ENCODE measurements at regions not wholly inside any gene's neighbourhood (a gene's known extent, or its start where the extent isn't known, plus 50 kb on each side); places are given as distances from the start of the nearest gene placed in this dataset.
A peak's percentile ranks its signal among the peaks of the same experiment; 100 is the strongest.

DNA sequence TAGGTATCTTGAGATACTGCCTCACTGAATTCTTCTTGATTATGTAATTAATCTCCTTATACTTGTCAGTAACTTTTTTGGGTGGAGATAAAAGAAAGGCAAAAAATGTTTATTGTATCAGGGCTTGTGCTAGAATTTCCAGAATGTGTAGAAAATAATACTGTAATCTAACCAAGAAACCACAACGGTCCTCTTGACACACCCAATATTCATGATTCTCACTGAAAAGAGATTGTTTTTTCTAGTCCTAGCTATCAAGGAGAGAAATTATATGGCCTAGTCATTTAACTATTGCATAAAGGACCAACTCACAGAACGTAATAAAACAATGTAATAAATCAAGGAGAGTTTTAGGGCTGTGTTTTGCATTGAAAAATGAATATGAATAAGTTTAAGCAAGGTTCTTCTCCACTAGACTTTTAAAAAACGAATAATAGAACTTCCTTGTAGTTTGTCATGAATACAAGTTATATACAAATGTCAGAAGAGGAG is 80.0 kb upstream of the STEAP4 start:
- intact Hi-C loops (cut with DNase I), result no loop called here
- DNase-seq, result no peak

DNA sequence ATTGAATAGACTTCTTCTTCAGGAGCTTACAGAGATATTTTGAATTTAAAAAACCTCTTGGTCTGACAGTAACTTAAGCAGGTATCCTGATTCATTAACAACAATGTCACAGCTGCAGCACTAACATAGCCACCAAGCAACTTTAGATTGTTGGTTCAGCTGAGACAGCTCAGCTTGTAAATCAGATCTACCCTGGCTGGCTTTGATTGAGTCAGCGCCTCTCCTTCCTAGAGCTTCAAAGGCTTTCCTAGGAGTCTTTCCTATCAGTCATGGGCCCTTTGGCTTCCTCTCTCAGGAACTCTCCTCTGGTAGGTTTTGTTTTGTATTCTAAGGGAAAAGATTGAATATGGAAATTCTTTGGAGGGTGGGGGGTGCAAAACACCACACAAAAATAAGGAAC is 70.7 kb upstream of the STEAP4 start:
- intact Hi-C loops (cut with DNase I), result no loop called here
- DNase-seq, result no peak

- intact Hi-C loops (cut with DNase I), result no loop called here
- DNase-seq, result no peak
These were observed 62.0 kb upstream of the STEAP4 start for GRCh38 chr7:88368686-88369085.

DNA sequence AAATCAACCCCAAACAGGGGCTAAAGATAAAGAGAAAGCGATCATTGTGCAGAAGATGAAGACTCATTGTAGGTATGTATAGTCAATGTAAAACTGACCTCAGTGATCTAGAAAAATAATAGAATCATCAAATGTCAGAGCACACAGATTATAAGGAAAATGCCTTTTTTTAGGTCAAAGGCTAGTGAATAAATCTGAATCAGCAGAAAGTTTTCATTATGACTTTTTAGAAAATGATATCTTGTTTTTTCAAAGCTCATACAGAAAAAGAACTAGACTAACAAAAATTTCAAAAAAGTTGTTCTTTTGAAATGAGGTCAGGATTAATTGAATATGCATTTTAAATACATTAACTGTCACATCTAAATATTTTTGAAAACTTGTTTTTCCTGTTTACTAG is 60.2 kb upstream of the STEAP4 start:
- intact Hi-C loops (cut with DNase I), result no loop called here
- no peak for DNase-seq

GRCh38 chr7:88363869-88364268 is 57.2 kb upstream of the STEAP4 start:
- DNase-seq, result no peak
- intact Hi-C loops (cut with DNase I), result no loop called here

- no peak for DNase-seq
- intact Hi-C loops (cut with DNase I), result no loop called here
These were observed 56.6 kb upstream of the STEAP4 start for GRCh38 chr7:88363249-88363648.

- no peak for DNase-seq
- intact Hi-C loops (cut with DNase I), result no loop called here
These were observed 54.7 kb upstream of the STEAP4 start for GRCh38 chr7:88361357-88361756.

GRCh38 chr7:88358881-88359280 is 52.2 kb upstream of the STEAP4 start:
- intact Hi-C loops (cut with DNase I), result no loop called here
- DNase-seq, result no peak

DNA sequence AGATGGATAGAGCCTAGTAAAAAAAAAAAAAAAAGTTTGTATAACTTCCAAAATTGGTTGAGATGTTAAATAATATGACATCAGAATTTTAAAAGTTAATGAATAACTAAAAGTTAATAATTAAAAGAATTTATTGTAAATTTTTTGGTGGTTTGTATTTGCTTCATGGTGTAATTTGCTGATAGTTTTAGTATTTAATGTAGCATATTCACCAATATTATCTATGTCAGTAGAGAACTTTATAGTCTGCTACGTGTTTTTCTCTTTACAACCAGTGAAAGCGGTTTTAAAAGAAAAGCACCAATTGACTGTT is 51.8 kb upstream of the STEAP4 start:
- no peak for DNase-seq
- intact Hi-C loops (cut with DNase I), result no loop called here

DNA sequence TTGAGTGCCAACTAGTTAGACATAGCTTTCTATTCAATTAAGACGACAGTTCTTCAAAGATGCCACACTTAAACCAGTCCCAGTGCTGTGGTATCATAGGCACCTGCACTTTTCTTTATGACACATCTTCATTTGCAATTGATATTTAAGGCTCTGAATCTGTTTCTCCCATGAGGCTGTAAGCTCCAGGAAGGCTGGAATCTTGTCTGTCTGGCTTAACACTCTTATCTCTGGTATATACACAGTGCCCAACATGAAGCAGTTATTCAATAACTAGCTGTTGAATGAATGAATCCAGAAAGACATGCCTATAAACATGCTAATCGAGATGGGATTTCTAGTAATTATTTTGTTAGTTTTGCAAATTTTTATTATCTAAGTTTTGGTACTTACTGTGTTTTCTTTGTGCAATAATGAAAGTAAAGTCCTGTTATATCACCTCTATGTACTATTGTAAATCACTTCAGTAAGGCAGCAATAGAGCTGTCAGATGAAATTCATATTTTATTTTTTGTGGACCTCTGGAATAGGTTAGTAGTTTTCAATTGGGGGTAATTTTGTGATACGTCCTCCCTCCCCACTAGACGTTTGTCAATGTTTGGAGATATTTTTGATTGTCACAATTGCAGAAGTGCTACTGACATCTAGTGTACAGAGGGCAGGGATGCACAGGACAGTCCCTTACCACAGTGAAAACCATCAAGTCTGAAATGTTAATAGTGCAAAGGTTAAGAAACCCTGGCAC is 51.3 kb upstream of the STEAP4 start:
- intact Hi-C loops (cut with DNase I), result no loop called here

DNA sequence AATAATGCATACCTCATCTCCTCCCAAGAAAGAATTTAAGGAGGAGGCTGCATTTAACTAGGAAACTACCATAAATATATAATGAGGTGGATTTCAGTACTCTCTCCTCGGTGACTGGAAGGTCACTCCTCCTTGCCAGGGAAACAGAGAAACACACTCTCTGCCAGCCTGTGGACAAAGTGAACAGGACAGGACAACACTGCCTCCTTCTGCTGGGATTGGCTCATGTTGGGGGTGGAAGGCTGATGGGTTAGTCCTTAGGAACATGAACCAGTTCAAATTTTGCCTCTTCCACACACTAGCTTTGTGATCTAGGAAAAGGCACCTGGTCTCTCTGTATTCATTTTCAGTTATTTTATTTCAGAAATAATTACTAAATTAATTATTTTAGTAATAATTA is 50.6 kb upstream of the STEAP4 start:
- peak in 4 of 42 donors; percentile 2 to 18 (median 4) for DNase-seq
- intact Hi-C loops (cut with DNase I), result no loop called here

More for the DNA sequence above, 51.3 kb upstream of the STEAP4 start:
- DNase-seq, result peak in 1 of 42 donors; percentile 15
